ENCODE measurements at regions not wholly inside any gene's neighbourhood (a gene's known extent, or its start where the extent isn't known, plus 50 kb on each side); places are given as distances from the start of the nearest gene placed in this dataset.

GRCh38 chr20:51120438-51120837 lies 97.5 kb upstream of the KCNG1 start:
- intact Hi-C loops (cut with DNase I; ENCODE audit: low total_unique reads): no loop called here

GRCh38 chr20:51119914-51120313 lies 97.0 kb upstream of the KCNG1 start:
- no peak overlapping the region for H3K4me3 ChIP-seq (ENCODE audit: low read depth, poor library complexity, severe bottlenecking)
- intact Hi-C loops (cut with DNase I; ENCODE audit: low total_unique reads): no loop called here
- no peak for DNase-seq (ENCODE audit: low spot score in 2 of 2)
- TF ChIP-seq POLR2A (IDR thresholded peaks at IDR 0.05) (no peak), CTCF (IDR thresholded peaks at IDR 0.05) (no peak)
- 89 to 91% methylated on average over 3 of the region's 3 CpGs for WGBS, 2 donors

More at GRCh38 chr20:51120438-51120837, 97.5 kb upstream of the KCNG1 start:
- 87 to 88% methylated on average over 3 of the region's 3 CpGs for WGBS, 2 donors
- H3K4me3 ChIP-seq (ENCODE audit: low read depth, poor library complexity, severe bottlenecking): no peak overlapping the region
- TF ChIP-seq CTCF (IDR thresholded peaks at IDR 0.05): no peak
- TF ChIP-seq POLR2A (IDR thresholded peaks at IDR 0.05): no peak
- DNase-seq (ENCODE audit: low spot score in 2 of 2): no peak

GRCh38 chr20:51118985-51119527 lies 96.1 kb upstream of the KCNG1 start:
- H3K4me3 ChIP-seq (ENCODE audit: low read depth, poor library complexity, severe bottlenecking): no peak overlapping the region
- WGBS, 2 donors: 88 to 89% methylated on average over 8 of the region's 8 CpGs
- no peak for DNase-seq (ENCODE audit: low spot score in 2 of 2)
- intact Hi-C loops (cut with DNase I; ENCODE audit: low total_unique reads): no loop called here
- no peak for TF ChIP-seq CTCF (IDR thresholded peaks at IDR 0.05)
- no peak for TF ChIP-seq POLR2A (IDR thresholded peaks at IDR 0.05)

- WGBS, 2 donors: 66 to 81% methylated on average over 2 of the region's 2 CpGs
- TF ChIP-seq CTCF (IDR thresholded peaks at IDR 0.05) (no peak), POLR2A (IDR thresholded peaks at IDR 0.05) (no peak)
- DNase-seq (ENCODE audit: low spot score in 2 of 2): no peak
- no peak overlapping the region for H3K4me3 ChIP-seq (ENCODE audit: low read depth, poor library complexity, severe bottlenecking)
- intact Hi-C loops (cut with DNase I; ENCODE audit: low total_unique reads): no loop called here
These were observed 95.3 kb upstream of the KCNG1 start for GRCh38 chr20:51118216-51118615.

GRCh38 chr20:51116765-51117686 lies 94.1 kb upstream of the KCNG1 start:
- no peak overlapping the region for H3K4me3 ChIP-seq (ENCODE audit: low read depth, poor library complexity, severe bottlenecking)
- intact Hi-C loops (cut with DNase I; ENCODE audit: low total_unique reads): no loop called here
- WGBS, 2 donors: 51 to 57% methylated on average over 9 of the region's 9 CpGs
- no peak for DNase-seq (ENCODE audit: low spot score in 2 of 2)
- TF ChIP-seq CTCF (IDR thresholded peaks at IDR 0.05) (no peak), POLR2A (IDR thresholded peaks at IDR 0.05) (no peak)

Data from lower leg skin (tissue), 4 donors.